Transverse colon (tissue), 4 donors: ENCODE measurements at regions not wholly inside any gene's neighbourhood (a gene's known extent, or its start where the extent isn't known, plus 50 kb on each side); places are given as distances from the start of the nearest gene placed in this dataset.
A peak's percentile ranks its signal among the peaks of the same experiment; 100 is the strongest.

Experiments used
- DNase-seq: peaks from one replicate; pipeline ENCODE4 v3.0.0-alpha.2; 2019
- H3K27ac ChIP-seq, 4 donors: fragments of 200-600 bp; sonication (generic); 2 replicates each; pipeline ENCODE4 v1.5.1; 2016 to 2018; ENCODE audit warnings: inconsistent platforms in 4 of 4
- H3K27me3 ChIP-seq: fragments of 200-600 bp; sonication (generic); 2 replicates; pipeline ENCODE4 v1.5.1; 2017; ENCODE audit warnings: inconsistent platforms
- H3K36me3 ChIP-seq, 4 donors: fragments of 200-600 bp; sonication (generic); 2 replicates each; pipeline ENCODE4 v1.5.1; 2017 to 2019; ENCODE audit warnings: inconsistent platforms in 4 of 4
- H3K4me1 ChIP-seq, 4 donors: fragments of 200-600 bp; sonication (generic); 2 replicates each; pipeline ENCODE4 v1.5.1; 2017 to 2020; ENCODE audit warnings: inconsistent platforms in 4 of 4
- H3K4me3 ChIP-seq, 4 donors: fragments of 200-600 bp; sonication (generic); 1 replicate in 1 of 4; 2 replicates in 3 of 4; pipeline versions ENCODE4 v1.5.1 to v1.6.1; 2017 to 2019; ENCODE audit warnings: inconsistent platforms in 4 of 4
- H3K9me3 ChIP-seq, 2 donors: fragments of 200-600 bp; sonication (generic); 2 replicates each; pipeline ENCODE4 v1.5.1; 2017 to 2019; ENCODE audit warnings: inconsistent platforms in 2 of 2
- EP300 ChIP-seq: sonication (generic); formaldehyde crosslinking; IDR thresholded peaks from one replicate; pipeline ENCODE4 v1.6.1; 2017; ENCODE audit warnings: antibody characterized with exemption, low read depth
- POLR2A ChIP-seq: fragments of 450-650 bp; IDR thresholded peaks from one replicate; pipeline ENCODE4 v1.6.1; 2016; ENCODE audit warnings: antibody characterized with exemption, mild to moderate bottlenecking, moderate library complexity
- POLR2AphosphoS5 ChIP-seq, 3 donors: sonication (generic); formaldehyde crosslinking; IDR thresholded peaks; one replicate each; pipeline ENCODE4 v1.6.1; 2016; ENCODE audit warnings: antibody characterized with exemption in 3 of 3
- WGBS, 2 donors: methylation state at CpG; one replicate each; pipeline ENCODE4 v1.1.5; 2018; ENCODE audit warnings: low coverage in 1 of 2; 5-methylcytosine and 5-hydroxymethylcytosine counted together
- in situ Hi-C, 4 donors: fragments of 200-750 bp; cut with MboI; loops; one replicate each; pipeline versions ENCODE4 v1.15.0 to v1.15.1; 2017; ENCODE audit warnings: low sequenced_read_pairs in 3 of 4, low pct_ligation_motif_present in 1 of 4, low pct_unique_long_range_greater_than_20kb in 1 of 4
- intact Hi-C: fragments of 100-400 bp; cut with DNase I; formaldehyde crosslinking; loops from one replicate; pipeline ENCODE4 v1.15.1; 2023; ENCODE audit warnings: low total_unique reads
- TF ChIP-seq, protein P1 (sequence below), 5 experiments: fragments of 200-600 bp in 3 of 5; fragments of 450-650 bp in 2 of 5; sonication (generic) in 3 of 5; IDR thresholded peaks; 1 replicate in 2 of 5; 2 replicates in 3 of 5; pipeline ENCODE4 v1.5.1; 2016 to 2017; ENCODE audit warnings: antibody characterized with exemption in 5 of 5, inconsistent platforms in 3 of 5, mild to moderate bottlenecking in 2 of 5, moderate library complexity in 1 of 5

GRCh38 chr6:113647143-113647889 lies 209.8 kb upstream of the MARCKS start:
- peak overlapping the region in 3 of 4 donors; percentile 41 to 81 (median 43) for H3K27ac ChIP-seq
- H3K4me3 ChIP-seq, result no peak overlapping the region
- H3K27me3 ChIP-seq, result no peaks in the 10 kb centered on the region
- intact Hi-C loops (no loop called here), in situ Hi-C loops (loop anchor here in 1 of 4 donors (25.0 kb wide), 1 partner anchor 215 kb away; the partner anchor contains the start of gene MARCKS)
- no peak for DNase-seq
- TF ChIP-seq POLR2A (no peak), EP300 (no peak), POLR2AphosphoS5 (IDR thresholded peaks at IDR 0.05) (no peak)
- TF ChIP-seq, protein P1, sequence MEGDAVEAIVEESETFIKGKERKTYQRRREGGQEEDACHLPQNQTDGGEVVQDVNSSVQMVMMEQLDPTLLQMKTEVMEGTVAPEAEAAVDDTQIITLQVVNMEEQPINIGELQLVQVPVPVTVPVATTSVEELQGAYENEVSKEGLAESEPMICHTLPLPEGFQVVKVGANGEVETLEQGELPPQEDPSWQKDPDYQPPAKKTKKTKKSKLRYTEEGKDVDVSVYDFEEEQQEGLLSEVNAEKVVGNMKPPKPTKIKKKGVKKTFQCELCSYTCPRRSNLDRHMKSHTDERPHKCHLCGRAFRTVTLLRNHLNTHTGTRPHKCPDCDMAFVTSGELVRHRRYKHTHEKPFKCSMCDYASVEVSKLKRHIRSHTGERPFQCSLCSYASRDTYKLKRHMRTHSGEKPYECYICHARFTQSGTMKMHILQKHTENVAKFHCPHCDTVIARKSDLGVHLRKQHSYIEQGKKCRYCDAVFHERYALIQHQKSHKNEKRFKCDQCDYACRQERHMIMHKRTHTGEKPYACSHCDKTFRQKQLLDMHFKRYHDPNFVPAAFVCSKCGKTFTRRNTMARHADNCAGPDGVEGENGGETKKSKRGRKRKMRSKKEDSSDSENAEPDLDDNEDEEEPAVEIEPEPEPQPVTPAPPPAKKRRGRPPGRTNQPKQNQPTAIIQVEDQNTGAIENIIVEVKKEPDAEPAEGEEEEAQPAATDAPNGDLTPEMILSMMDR (IDR thresholded peaks at IDR 0.05), result no peak
- no peaks in the 10 kb centered on the region for H3K36me3 ChIP-seq
- H3K4me1 ChIP-seq, result peaks cover 6 to 69% (median 32%) of the 10 kb centered on the region in 4 donors
- WGBS, 2 donors, result 81 to 85% methylated on average over 3 to 4 of the region's 4 CpGs
- H3K9me3 ChIP-seq, result no peaks in the 10 kb centered on the region

GRCh38 chr6:113648698-113649097 lies 208.4 kb upstream of the MARCKS start:
- TF ChIP-seq EP300 (no peak), POLR2AphosphoS5 (IDR thresholded peaks at IDR 0.05) (no peak), POLR2A (no peak)
- TF ChIP-seq, protein P1 (IDR thresholded peaks at IDR 0.05), result no peak
- DNase-seq, result no peak
- H3K9me3 ChIP-seq, result no peaks in the 10 kb centered on the region
- H3K4me1 ChIP-seq, result peaks cover 6 to 55% (median 26%) of the 10 kb centered on the region in 4 donors
- 90 to 100% methylated on average over 1 of the region's 1 CpG for WGBS, 2 donors
- H3K27ac ChIP-seq, result peak overlapping the region in 3 of 4 donors; percentile 38 to 59 (median 49)
- no peak overlapping the region for H3K4me3 ChIP-seq
- no peaks in the 10 kb centered on the region for H3K27me3 ChIP-seq
- intact Hi-C loops, result no loop called here
- in situ Hi-C loops, result loop anchor here in 1 of 4 donors (25.0 kb wide), 1 partner anchor 214 kb away; the partner anchor contains the start of gene MARCKS
- no peaks in the 10 kb centered on the region for H3K36me3 ChIP-seq

- intact Hi-C loops, result no loop called here
- H3K27ac ChIP-seq, result peak overlapping the region; percentile 16 to 59 (median 44)
These were observed 207.9 kb upstream of the MARCKS start for GRCh38 chr6:113649276-113649675.

More at GRCh38 chr6:113649276-113649675, 207.9 kb upstream of the MARCKS start:
- in situ Hi-C loops, result loop anchor here in 1 of 4 donors (25.0 kb wide), 1 partner anchor 213 kb away; the partner anchor contains the start of gene MARCKS
- DNase-seq, result no peak
- Histone ChIP-seq H3K9me3 (no peaks in the 10 kb centered on the region), H3K4me3 (no peak overlapping the region), H3K27me3 (no peaks in the 10 kb centered on the region), H3K36me3 (no peaks in the 10 kb centered on the region), H3K4me1 (peaks cover 6 to 54% (median 24%) of the 10 kb centered on the region in 4 donors)
- TF ChIP-seq POLR2A (no peak), EP300 (no peak), POLR2AphosphoS5 (IDR thresholded peaks at IDR 0.05) (no peak)
- TF ChIP-seq, protein P1 (IDR thresholded peaks at IDR 0.05), result no peak
- WGBS, 2 donors, result 17 to 32% methylated on average over 2 to 6 of the region's 6 CpGs
